H1 (cell line): ENCODE measurements at regions not wholly inside any gene's neighbourhood (a gene's known extent, or its start where the extent isn't known, plus 50 kb on each side); places are given as distances from the start of the nearest gene placed in this dataset.

ENCODE experiments used
- CTCF ChIA-PET: fragments of 300-600 bp; sonication (Branson Sonifier 250); formaldehyde crosslinking; loops from one replicate; lab custom pipeline; 2021; ENCODE audit not compliant: partially characterized antibody; lab: Charles Lee
- POLR2A ChIA-PET: fragments of 300-600 bp; sonication (Branson Sonifier 250); formaldehyde crosslinking; loops from one replicate; lab custom pipeline; 2021; ENCODE audit warnings: inconsistent platforms; ENCODE audit not compliant: partially characterized antibody; lab: Charles Lee
- DNase-seq, 2 experiments: peaks; one replicate each; pipeline versions ENCODE4 v3.0.0 to v3.0.0-alpha.2; 2010 to 2022; ENCODE audit warnings: low spot score in 2 of 2, low read depth in 1 of 2, mixed read lengths in 1 of 2
- FAIRE-seq: peaks from 2 replicates; lab custom pipeline; 2011; peaks lifted over from hg19 to GRCh38; lab: Jason Lieb, UNC
- H2AFZ ChIP-seq: 2 replicates; pipeline ENCODE4 v1.8.1; 2012; ENCODE audit warnings: low read length, inconsistent platforms
- H2AK5ac ChIP-seq: 2 replicates; pipeline ENCODE4 v1.6.1; 2013; ENCODE audit warnings: low read depth, low read length
- H2BK120ac ChIP-seq: replicated peaks from 2 replicates; pipeline ENCODE3; 2013; ENCODE audit warnings: low read depth, low read length, inconsistent platforms
- H2BK12ac ChIP-seq: 2 replicates; pipeline ENCODE4 v1.6.1; 2013; ENCODE audit warnings: low read depth, low read length
- H2BK15ac ChIP-seq: 2 replicates; pipeline ENCODE4 v1.6.1; 2013; ENCODE audit warnings: low read length
- H2BK20ac ChIP-seq: 2 replicates; pipeline ENCODE4 v1.6.1; 2013; ENCODE audit warnings: low read length
- H2BK5ac ChIP-seq: 2 replicates; pipeline ENCODE4 v1.6.1; 2013; ENCODE audit warnings: low read depth, low read length
- H3K14ac ChIP-seq: 2 replicates; pipeline ENCODE4 v1.6.1; 2013; ENCODE audit warnings: inconsistent platforms; ENCODE audit not compliant: insufficient read length
- H3K18ac ChIP-seq: 2 replicates; pipeline ENCODE4 v1.6.1; 2013; ENCODE audit warnings: low read length; ENCODE audit errors: extremely low read depth
- H3K23ac ChIP-seq: 2 replicates; pipeline ENCODE4 v1.6.1; 2013; ENCODE audit warnings: inconsistent platforms; ENCODE audit not compliant: insufficient read length
- H3K23me2 ChIP-seq: 2 replicates; pipeline ENCODE4 v1.6.1; 2013; ENCODE audit warnings: low read depth, low read length
- H3K27ac ChIP-seq: 2 replicates; pipeline ENCODE4 v1.6.1; 2011; ENCODE audit warnings: low read depth, low read length, inconsistent platforms
- H3K27me3 ChIP-seq, 4 experiments: replicated peaks in 1 of 4; 1 replicate in 1 of 4; 2 replicates in 3 of 4; pipeline versions ENCODE4 v1.6.1 to v1.8.1; 2011 to 2013; ENCODE audit warnings: low read length in 3 of 4, mild to moderate bottlenecking in 3 of 4, inconsistent platforms in 2 of 4, mixed read lengths in 2 of 4, moderate library complexity in 1 of 4; ENCODE audit not compliant: control insufficient read depth in 3 of 4, insufficient read depth in 3 of 4; ENCODE audit errors: extremely low read depth in 1 of 4
- H3K36me3 ChIP-seq, 4 experiments: 2 replicates each; pipeline versions ENCODE4 v1.6.1 to v1.8.1; 2011 to 2013; ENCODE audit warnings: mild to moderate bottlenecking in 4 of 4, low read length in 3 of 4, moderate library complexity in 2 of 4, control low read depth in 1 of 4, inconsistent platforms in 1 of 4; ENCODE audit not compliant: insufficient read depth in 4 of 4, control insufficient read depth in 2 of 4
- H3K4ac ChIP-seq: replicated peaks from 2 replicates; pipeline ENCODE3; 2013; ENCODE audit warnings: low read length, low read depth, mixed read lengths, inconsistent platforms; ENCODE audit not compliant: insufficient read length
- H3K4me1 ChIP-seq, 4 experiments: replicated peaks in 1 of 4; 1 replicate in 1 of 4; 2 replicates in 3 of 4; pipeline versions ENCODE4 v1.6.1 to v1.8.1; 2011 to 2013; ENCODE audit warnings: low read length in 3 of 4, inconsistent platforms in 2 of 4, mixed read lengths in 1 of 4; ENCODE audit not compliant: insufficient read depth in 4 of 4, control insufficient read depth in 3 of 4
- H3K4me2 ChIP-seq, 2 experiments: 2 replicates each; pipeline versions ENCODE4 v1.6.1 to v1.8.1; 2011 to 2013; ENCODE audit warnings: low read depth in 2 of 2, low read length in 2 of 2, control low read depth in 1 of 2, inconsistent platforms in 1 of 2, mild to moderate bottlenecking in 1 of 2; ENCODE audit not compliant: insufficient read depth in 1 of 2
- H3K4me3 ChIP-seq, 4 experiments: fragments of 200-600, 300-600 bp in 1 of 4; sonication (generic), shearing (Covaris generic), sonication (Bioruptor Twin) in 1 of 4; 2 replicates each; pipeline versions ENCODE4 v1.5.1 to v1.8.1; 2011 to 2016; ENCODE audit warnings: low read length in 4 of 4, low read depth in 3 of 4, control low read depth in 2 of 4, inconsistent platforms in 2 of 4, mild to moderate bottlenecking in 2 of 4, mixed read lengths in 1 of 4, moderate library complexity in 1 of 4; ENCODE audit not compliant: insufficient read depth in 2 of 4; ENCODE audit errors: extremely low read depth in 1 of 4
- H3K56ac ChIP-seq: replicated peaks from 2 replicates; pipeline ENCODE3; 2013; ENCODE audit warnings: low read depth, mild to moderate bottlenecking, mixed read lengths, low read length, inconsistent platforms; ENCODE audit not compliant: insufficient read length
- H3K79me1 ChIP-seq: 2 replicates; pipeline ENCODE4 v1.6.1; 2013; ENCODE audit warnings: low read depth, low read length, control low read depth
- H3K79me2 ChIP-seq, 2 experiments: 2 replicates each; pipeline versions ENCODE4 v1.6.1 to v1.8.1; 2012 to 2013; ENCODE audit warnings: low read length in 2 of 2, mild to moderate bottlenecking in 2 of 2, inconsistent platforms in 1 of 2; ENCODE audit not compliant: insufficient read depth in 2 of 2, control insufficient read depth in 1 of 2
- H3K9ac ChIP-seq, 4 experiments: replicated peaks in 1 of 4; 1 replicate in 1 of 4; 2 replicates in 3 of 4; pipeline versions ENCODE4 v1.6.1 to v1.8.1; 2011 to 2013; ENCODE audit warnings: low read depth in 3 of 4, low read length in 3 of 4, control low read depth in 2 of 4, mild to moderate bottlenecking in 2 of 4, moderate library complexity in 2 of 4, inconsistent platforms in 1 of 4; ENCODE audit errors: extremely low read depth in 1 of 4
- H3K9me3 ChIP-seq, 2 experiments: 2 replicates each; pipeline versions ENCODE4 v1.6.1 to v1.8.1; 2012 to 2013; ENCODE audit warnings: mild to moderate bottlenecking in 2 of 2, moderate library complexity in 2 of 2, control low read depth in 1 of 2, inconsistent platforms in 1 of 2, low read depth in 1 of 2, low read length in 1 of 2, mixed read lengths in 1 of 2; ENCODE audit not compliant: insufficient read depth in 2 of 2
- H4K20me1 ChIP-seq, 2 experiments: replicated peaks in 1 of 2; 2 replicates each; pipeline versions ENCODE3 to v1.8.1; 2011 to 2013; ENCODE audit warnings: inconsistent platforms in 2 of 2, low read length in 2 of 2, mild to moderate bottlenecking in 1 of 2; ENCODE audit not compliant: insufficient read depth in 2 of 2, control insufficient read depth in 1 of 2
- H4K5ac ChIP-seq: 2 replicates; pipeline ENCODE4 v1.6.1; 2013; ENCODE audit warnings: low read length, low read depth, mixed read lengths, inconsistent platforms; ENCODE audit not compliant: insufficient read length
- H4K8ac ChIP-seq: 2 replicates; pipeline ENCODE4 v1.8.0; 2013; ENCODE audit warnings: mild to moderate bottlenecking, moderate library complexity, low read length, inconsistent platforms; ENCODE audit not compliant: insufficient read depth; ENCODE audit errors: extremely low read depth
- H4K91ac ChIP-seq: replicated peaks from 2 replicates; pipeline ENCODE3; 2013; ENCODE audit warnings: low read length, mixed read lengths, inconsistent platforms; ENCODE audit not compliant: insufficient read length
- CEBPB ChIP-seq: IDR thresholded peaks from 2 replicates; pipeline ENCODE4 v1.6.1; 2012; ENCODE audit warnings: low read depth, low read length
- EP300 ChIP-seq, 2 experiments: IDR thresholded peaks; 1 replicate in 1 of 2; 2 replicates in 1 of 2; pipeline ENCODE4 v1.6.1; 2011 to 2012; ENCODE audit warnings: low read depth in 2 of 2, low read length in 2 of 2, mild to moderate bottlenecking in 2 of 2, borderline replicate concordance in 1 of 2, inconsistent platforms in 1 of 2, moderate library complexity in 1 of 2
- GABPA ChIP-seq: IDR thresholded peaks from 2 replicates; pipeline ENCODE4 v1.6.1; 2011; ENCODE audit warnings: mild to moderate bottlenecking, low read length, moderate library complexity, borderline replicate concordance; ENCODE audit not compliant: insufficient read depth
- KDM1A ChIP-seq: fragments of 200-600, 300-600 bp; sonication (generic); IDR thresholded peaks from 2 replicates; pipeline ENCODE4 v1.7.1; 2016; ENCODE audit warnings: mild to moderate bottlenecking, low read length, borderline replicate concordance
- NRF1 ChIP-seq: IDR thresholded peaks from 2 replicates; pipeline ENCODE4 v1.6.1; 2011; ENCODE audit warnings: mild to moderate bottlenecking, low read depth, low read length, improper control_type of control experiment
- PHF8 ChIP-seq: fragments of 200-600 bp; sonication (generic); conservative IDR thresholded peaks from 2 replicates; pipeline ENCODE4 v1.7.1; 2012; ENCODE audit warnings: low read depth, mild to moderate bottlenecking, inconsistent platforms, low read length, moderate library complexity
- RAD21 ChIP-seq, 2 experiments: IDR thresholded peaks in 1 of 2; conservative IDR thresholded peaks in 1 of 2; 2 replicates each; pipeline ENCODE4 v1.6.1; 2011; ENCODE audit warnings: low read depth in 2 of 2, low read length in 2 of 2, improper control_type of control experiment in 1 of 2, inconsistent platforms in 1 of 2, mild to moderate bottlenecking in 1 of 2, moderate library complexity in 1 of 2
- RBBP5 ChIP-seq: IDR thresholded peaks from 2 replicates; pipeline ENCODE4 v1.7.1; 2012; ENCODE audit warnings: low read depth, mild to moderate bottlenecking, inconsistent platforms, low read length, moderate library complexity, borderline replicate concordance
- RFX5 ChIP-seq: IDR thresholded peaks from 2 replicates; pipeline ENCODE4 v1.6.1; 2011; ENCODE audit warnings: low read depth, low read length, improper control_type of control experiment, borderline replicate concordance
- SIRT6 ChIP-seq: IDR thresholded peaks from one replicate; pipeline ENCODE4 v1.7.1; 2012; ENCODE audit warnings: low read length, inconsistent platforms
- SUZ12 ChIP-seq: fragments of 200-600 bp; sonication (generic); IDR thresholded peaks from 2 replicates; pipeline ENCODE4 v1.6.1; 2012; ENCODE audit warnings: mild to moderate bottlenecking, inconsistent platforms, low read length, moderate library complexity, mixed read lengths
- TBP ChIP-seq: IDR thresholded peaks from 2 replicates; pipeline ENCODE4 v1.6.1; 2011; ENCODE audit warnings: low read depth, low read length, improper control_type of control experiment
- WGBS, 2 experiments: shearing (Covaris generic) in 1 of 2; methylation state at CpG; one replicate each; pipeline versions ENCODE4 v1.1.6 to v1.1.7; 2013 to 2015; ENCODE audit warnings: low lambda C conversion rate in 2 of 2, mixed read lengths in 2 of 2, inconsistent platforms in 1 of 2, low coverage in 1 of 2, missing lambda C conversion rate in 1 of 2; ENCODE audit not compliant: insufficient replicate concordance in 2 of 2, insufficient coverage in 1 of 2, insufficient read length in 1 of 2; ENCODE audit errors: extremely low coverage in 1 of 2, missing lambda C conversion rate in 1 of 2; 5-methylcytosine and 5-hydroxymethylcytosine counted together
- TF ChIP-seq, protein P1 (sequence below): IDR thresholded peaks from 2 replicates; pipeline ENCODE4 v1.6.1; 2012; ENCODE audit warnings: low read length, inconsistent platforms

DNA sequence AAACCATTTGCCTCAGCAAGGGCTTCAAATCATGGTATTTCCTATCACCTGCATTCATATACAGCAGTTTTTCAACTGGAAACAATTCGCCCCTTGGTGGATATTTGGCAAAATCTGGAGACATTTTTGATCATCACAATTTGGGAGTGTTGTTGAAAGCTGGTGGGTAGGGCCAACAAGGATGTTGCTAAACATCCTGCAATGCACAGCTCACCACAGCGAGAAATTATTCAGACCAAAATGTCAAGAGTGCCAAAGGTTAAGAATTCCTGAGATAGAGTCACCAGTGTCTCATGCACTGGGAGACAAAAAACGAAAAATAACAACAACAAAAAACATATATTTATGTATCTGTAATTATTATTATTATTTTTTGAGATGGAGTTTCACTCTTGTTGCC lies 435.2 kb upstream of the CTSO start:
- Histone ChIP-seq H3K9ac (no peak overlapping the region), H3K14ac (no peak overlapping the region), H3K23me2 (no peaks in the 10 kb centered on the region), H4K5ac (no peak overlapping the region), H2BK12ac (no peak overlapping the region), H4K91ac (no peak overlapping the region), H2AK5ac (no peak overlapping the region), H3K23ac (no peak overlapping the region), H4K8ac (no peak overlapping the region), H3K4me2 (no peak overlapping the region), H3K18ac (no peak overlapping the region), H2AFZ (no peak overlapping the region), H3K4ac (no peak overlapping the region), H2BK15ac (no peak overlapping the region), H3K79me1 (no peaks in the 10 kb centered on the region), H2BK5ac (no peak overlapping the region), H3K56ac (no peak overlapping the region), H3K9me3 (no peaks in the 10 kb centered on the region), H2BK120ac (peak overlapping the region; percentile 54), H3K27ac (no peak overlapping the region), H2BK20ac (no peak overlapping the region), H3K36me3 (no peaks in the 10 kb centered on the region), H3K4me3 (no peak overlapping the region), H3K4me1 (no peaks in the 10 kb centered on the region), H3K79me2 (no peaks in the 10 kb centered on the region), H3K27me3 (no peaks in the 10 kb centered on the region), H4K20me1 (no peaks in the 10 kb centered on the region)
- 94% methylated on average over 3 of the region's 3 CpGs; no CpG with 5 or more reads in 1 of the 2 experiments for WGBS, 2 experiments
- FAIRE-seq (no peak), DNase-seq (no peak)
- ChIA-PET CTCF (interaction anchor here (1.2 to 1.3 kb wide), 2 partner anchors 10 to 288 kb away, joined by 3 to 4 read pairs; no protein-coding TSS in a partner anchor), POLR2A (no interaction called here)
- TF ChIP-seq NRF1 (no peak), TBP (no peak), RBBP5 (no peak), GABPA (no peak), SIRT6 (no peak), CEBPB (no peak), SUZ12 (no peak), EP300 (IDR thresholded peaks at IDR 0.05; ENCODE audit: borderline replicate concordance in 1 of 2, low read depth in 2 of 2, low read length in 2 of 2) (no peak), RFX5 (no peak), RAD21 (IDR thresholded peaks at IDR 0.05 in 1 of 2, conservative IDR thresholded peaks at IDR 0.05 in 1 of 2; ENCODE audit: low read depth in 2 of 2, low read length in 2 of 2) (no peak), PHF8 (no peak), KDM1A (no peak)
- TF ChIP-seq, protein P1, sequence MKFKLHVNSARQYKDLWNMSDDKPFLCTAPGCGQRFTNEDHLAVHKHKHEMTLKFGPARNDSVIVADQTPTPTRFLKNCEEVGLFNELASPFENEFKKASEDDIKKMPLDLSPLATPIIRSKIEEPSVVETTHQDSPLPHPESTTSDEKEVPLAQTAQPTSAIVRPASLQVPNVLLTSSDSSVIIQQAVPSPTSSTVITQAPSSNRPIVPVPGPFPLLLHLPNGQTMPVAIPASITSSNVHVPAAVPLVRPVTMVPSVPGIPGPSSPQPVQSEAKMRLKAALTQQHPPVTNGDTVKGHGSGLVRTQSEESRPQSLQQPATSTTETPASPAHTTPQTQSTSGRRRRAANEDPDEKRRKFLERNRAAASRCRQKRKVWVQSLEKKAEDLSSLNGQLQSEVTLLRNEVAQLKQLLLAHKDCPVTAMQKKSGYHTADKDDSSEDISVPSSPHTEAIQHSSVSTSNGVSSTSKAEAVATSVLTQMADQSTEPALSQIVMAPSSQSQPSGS, result no peak
